ENCODE measurements at regions not wholly inside any gene's neighbourhood (a gene's known extent, or its start where the extent isn't known, plus 50 kb on each side); places are given as distances from the start of the nearest gene placed in this dataset.
A peak's percentile ranks its signal among the peaks of the same experiment; 100 is the strongest.

- DNase-seq = no peak
These were observed 124.1 kb downstream of the SPCS3 start for GRCh38 chr4:176443646-176444409.

DNA sequence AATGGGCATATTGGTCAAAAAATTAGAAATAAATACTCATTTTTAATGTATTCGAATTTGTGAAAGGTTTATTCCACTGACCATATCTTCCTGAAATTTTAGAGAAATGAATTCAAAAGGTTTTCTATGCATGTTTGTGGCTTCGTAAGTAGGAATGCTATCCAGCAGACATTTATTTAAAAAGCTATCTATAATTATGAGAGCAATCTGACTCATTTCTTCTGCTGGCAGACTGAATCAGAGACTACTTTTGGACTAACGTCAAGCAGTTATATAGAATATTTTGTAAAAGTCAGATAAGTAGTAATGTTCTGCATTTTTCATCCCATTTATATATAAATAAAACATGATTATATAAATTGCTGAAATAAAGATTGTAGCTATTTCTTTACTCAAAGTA, 125.0 kb downstream of the SPCS3 start:
- DNase-seq = no peak

GRCh38 chr4:176448761-176449160, 129.0 kb downstream of the SPCS3 start:
- DNase-seq = no peak

DNA sequence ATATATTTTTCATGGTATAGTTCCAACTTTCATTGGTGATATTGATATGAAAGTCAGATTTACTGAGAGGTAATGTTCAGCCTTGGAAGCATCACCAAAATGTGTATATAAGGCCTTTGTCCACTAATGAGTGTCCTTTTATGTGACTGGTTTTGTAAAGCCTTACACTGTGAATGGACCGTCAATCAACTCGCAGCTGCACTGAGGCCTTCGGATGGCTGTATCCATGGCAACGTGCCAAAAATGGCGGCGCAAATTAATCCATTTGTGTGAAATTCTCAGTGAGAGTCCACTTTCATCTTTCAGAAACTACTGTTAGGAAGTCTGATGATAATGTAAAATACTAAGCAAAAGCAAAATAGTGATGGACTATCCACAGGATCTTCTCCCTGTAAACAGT, 131.7 kb downstream of the SPCS3 start:
- DNase-seq = peak in 1 of 2 experiments; percentile 1

DNA sequence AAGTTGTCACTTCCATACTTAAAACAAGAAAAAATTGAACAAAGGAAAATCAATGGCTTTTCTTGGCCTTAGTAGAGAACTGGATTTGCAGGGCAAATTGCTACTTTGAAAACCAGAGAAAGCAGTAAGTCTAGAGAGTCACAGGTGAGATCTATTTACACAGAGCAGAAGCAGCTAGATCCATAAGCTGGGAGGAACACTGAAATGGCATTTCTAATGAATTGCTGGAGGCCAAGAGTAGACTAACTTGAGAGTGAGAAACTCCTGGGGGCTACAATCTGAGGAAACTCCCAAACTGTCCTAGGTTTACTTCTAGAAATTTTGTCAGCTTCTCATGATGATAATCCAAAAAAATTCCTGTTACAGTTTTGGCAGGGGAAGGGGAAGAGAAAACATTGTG, 133.3 kb downstream of the SPCS3 start:
- DNase-seq = no peak

GRCh38 chr4:176453658-176454057, 133.9 kb downstream of the SPCS3 start:
- DNase-seq = no peak

DNA sequence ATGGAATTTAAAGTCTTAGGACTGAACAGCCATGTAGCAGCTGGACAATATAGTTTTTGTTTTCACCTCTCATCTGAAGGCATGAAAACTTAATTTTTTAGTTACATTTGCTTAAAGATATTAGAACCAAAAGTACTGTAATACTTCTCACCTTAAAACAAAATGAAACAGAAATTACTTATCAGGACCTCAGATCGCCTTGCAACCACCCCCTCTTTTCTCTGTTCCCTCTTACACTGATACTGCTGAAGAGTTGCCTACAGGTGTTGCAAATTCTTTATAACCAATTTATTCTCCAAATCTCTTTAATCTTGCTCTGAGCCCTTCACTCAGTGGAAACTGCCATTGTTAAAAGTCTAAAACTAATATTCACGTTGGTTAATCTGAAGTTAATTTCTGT, 145.0 kb downstream of the SPCS3 start:
- DNase-seq = no peak

GRCh38 chr4:176467001-176467400, 147.2 kb downstream of the SPCS3 start:
- DNase-seq = no peak

DNA sequence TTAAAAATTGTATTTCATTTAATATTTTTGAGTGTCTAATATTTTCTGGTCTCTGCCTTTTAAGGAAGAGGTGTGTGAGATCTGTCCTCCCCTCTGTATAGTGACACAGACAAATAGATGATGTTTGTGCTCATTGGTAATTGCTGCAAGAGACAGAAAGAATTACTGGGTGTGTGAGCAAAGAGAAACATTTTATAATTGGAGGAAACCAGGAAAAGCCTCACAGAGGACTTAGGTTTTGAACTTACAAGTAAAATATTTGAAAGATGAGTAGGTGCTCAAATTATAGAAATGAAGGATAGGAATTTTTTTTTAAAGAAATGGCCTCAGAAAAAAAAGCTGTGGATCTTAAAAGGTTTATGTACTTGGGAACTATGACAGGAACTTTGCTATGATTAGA, 149.8 kb downstream of the SPCS3 start:
- no peak for DNase-seq

DNA sequence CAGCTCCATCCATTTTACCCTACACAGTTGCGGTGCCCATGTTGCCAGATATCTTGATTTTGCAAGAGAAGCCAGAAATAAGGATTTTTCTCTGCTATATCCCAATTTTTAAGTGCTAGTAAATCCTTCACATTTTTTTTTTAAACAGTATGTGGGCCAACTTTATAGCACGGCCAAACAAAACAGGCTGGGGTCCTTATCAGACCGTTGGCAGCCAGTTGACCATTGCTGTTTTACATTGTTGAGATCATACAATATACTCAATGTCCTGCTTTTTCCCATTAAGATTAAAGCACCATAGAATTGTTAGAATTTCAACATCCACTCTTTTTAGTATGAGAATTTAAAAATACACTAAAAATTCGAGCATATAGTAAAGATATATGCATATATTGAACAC, 150.9 kb downstream of the SPCS3 start:
- no peak for DNase-seq

DNA sequence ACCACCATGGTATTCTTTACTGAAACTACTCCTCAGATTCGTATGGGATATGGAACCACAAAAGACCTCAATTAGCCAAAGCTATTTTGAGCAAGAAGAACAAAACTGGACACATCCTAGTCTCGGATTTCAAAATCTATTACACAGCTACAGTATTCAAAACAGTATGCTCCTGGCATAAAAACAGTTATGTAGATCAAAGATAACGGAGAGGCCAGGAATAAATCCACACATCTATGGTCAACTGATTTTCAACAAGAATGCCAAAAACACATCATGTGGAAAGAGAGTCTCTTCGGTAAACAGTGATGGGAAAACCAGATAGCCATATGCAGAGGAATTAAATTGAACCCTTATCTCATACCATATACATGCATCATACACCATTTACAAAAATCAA, 155.3 kb downstream of the SPCS3 start:
- no peak for DNase-seq

GRCh38 chr4:176478076-176478475, 158.3 kb downstream of the SPCS3 start:
- no peak for DNase-seq

DNA sequence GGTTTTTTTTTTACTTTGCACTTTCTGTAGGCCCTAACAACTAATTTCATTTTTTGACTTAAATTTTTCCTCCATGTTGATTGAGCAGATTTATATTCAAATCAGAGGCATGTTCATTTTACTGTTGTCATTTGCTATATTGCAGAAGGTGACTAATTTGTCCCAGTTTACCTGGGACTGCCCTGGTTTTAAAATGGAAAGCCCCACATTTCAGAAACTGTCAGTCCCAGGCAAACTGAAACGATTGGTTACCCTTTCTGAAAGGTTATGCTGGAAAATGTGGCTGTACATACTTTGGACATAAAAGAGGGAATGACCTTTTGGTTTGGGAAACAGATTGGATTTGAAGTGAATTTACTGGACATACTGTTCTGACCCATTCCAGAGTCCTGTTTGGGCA, 160.0 kb downstream of the SPCS3 start:
- DNase-seq = no peak

DNA sequence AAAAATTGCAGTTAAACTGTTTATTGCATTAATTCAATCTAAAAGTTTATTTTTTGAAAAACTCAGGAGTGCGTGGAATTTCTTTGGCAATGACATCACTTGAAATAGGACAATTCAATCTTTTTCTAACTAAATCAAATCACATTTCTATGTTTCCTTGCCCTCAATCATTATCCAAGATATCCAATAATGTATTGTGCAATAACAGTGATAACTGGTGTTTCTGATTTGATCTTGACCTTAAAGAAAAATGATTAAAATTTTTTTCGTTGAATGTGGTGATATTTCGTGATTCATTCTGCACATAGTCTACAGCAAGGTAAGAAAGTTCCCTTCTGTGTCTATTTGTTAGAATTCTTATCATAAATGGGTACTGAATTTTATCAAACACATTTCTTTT, 163.2 kb downstream of the SPCS3 start:
- no peak for DNase-seq

- no peak for DNase-seq
These were observed 164.7 kb downstream of the SPCS3 start for GRCh38 chr4:176484301-176484984.

GRCh38 chr4:176489001-176489400, 169.2 kb downstream of the SPCS3 start:
- no peak for DNase-seq

- no peak for DNase-seq
These were observed 173.0 kb downstream of the SPCS3 start for GRCh38 chr4:176492646-176493302.

GRCh38 chr4:176498617-176499256, 179.0 kb downstream of the SPCS3 start:
- DNase-seq = no peak

DNA sequence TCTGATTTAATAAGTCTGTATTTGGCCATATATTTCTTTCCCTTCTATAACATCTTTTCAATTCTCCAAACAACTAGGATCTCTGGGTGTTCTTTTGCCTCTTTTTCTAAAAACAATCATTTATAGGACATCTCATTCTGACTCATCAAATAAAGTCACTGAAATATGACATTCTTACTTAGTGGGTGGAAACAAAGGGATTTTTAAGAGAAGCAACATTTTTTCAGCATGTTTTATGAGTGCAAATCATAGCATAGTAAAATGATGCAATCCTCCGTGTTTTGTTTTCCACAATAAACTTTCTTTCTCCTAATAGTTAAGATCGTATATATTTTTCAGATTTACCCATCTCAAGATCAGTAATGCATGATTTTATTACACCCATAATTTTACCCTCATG, 179.8 kb downstream of the SPCS3 start:
- no peak for DNase-seq

- DNase-seq = no peak
These were observed 181.1 kb downstream of the SPCS3 start for GRCh38 chr4:176500894-176501293.

DNA sequence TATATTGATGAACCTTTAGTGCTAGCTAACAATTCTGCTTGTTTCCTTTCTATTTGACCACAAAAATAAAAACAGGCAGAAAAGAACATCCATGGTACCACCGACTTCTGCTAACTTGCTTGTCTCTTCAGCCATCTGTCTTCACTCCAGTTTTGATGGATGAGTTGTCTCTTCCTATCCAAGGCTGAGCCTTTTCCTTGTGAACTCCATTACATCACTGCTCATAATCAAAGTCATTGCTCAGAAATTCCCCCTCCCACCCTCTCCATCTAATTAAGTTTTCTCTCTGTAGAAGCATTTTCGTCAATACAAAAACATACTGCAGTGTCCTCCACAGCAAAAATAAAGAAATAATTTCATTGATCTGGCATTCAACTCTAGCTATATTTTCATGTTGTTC, 184.4 kb downstream of the SPCS3 start:
- DNase-seq = no peak

DNA sequence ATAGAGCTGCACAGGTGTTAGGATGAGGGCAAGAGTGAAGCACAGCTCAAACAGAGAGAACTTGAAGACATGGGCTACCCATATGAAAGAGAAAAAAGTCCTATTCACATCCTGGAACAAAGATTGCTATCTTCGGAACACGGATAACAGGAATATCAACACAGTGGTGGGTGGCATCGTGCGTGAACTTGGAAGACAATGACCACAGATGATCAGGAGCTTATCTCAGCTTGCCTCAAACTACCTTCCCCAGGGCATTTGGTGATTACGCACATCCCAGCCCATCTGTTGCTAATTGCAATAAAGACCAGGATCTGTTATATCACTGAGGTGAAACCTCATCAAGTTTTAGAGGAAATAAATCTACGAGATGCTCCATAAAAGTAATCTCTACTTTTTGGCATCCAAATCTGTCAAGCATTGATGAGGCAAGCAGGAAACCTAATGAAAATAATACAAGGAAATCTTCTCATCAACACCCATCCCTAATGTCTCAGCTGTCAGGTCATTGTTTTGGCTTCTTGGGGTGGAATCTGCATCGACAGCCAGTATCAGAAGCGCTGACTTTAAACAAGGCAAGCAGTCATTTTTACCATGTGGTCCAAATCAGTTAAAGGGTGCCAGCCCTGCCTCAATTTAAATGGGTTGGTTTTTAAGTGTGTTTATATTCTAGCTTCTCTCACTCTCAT, 188.2 kb downstream of the SPCS3 start:
- DNase-seq = no peak

- no peak for DNase-seq
These were observed 189.1 kb downstream of the SPCS3 start for GRCh38 chr4:176508780-176509331.
